ENCODE measurements at regions not wholly inside any gene's neighbourhood (a gene's known extent, or its start where the extent isn't known, plus 50 kb on each side); places are given as distances from the start of the nearest gene placed in this dataset.

GRCh38 chr5:106386287-106386686, 1284.5 kb downstream of the EFNA5 start:
- H3K9me2 ChIP-seq (ENCODE audit: insufficient read depth), result no peaks in the 10 kb centered on the region
- no peak overlapping the region for H3K9ac ChIP-seq (ENCODE audit: low read length)
- no peaks in the 10 kb centered on the region for H3K4me1 ChIP-seq (ENCODE audit: control insufficient read depth in 1 of 2, insufficient read depth in 2 of 2, low read length in 2 of 2)
- H3K27ac ChIP-seq (ENCODE audit: low read depth, low read length), result no peak overlapping the region
- no peaks in the 10 kb centered on the region for H3K9me3 ChIP-seq (ENCODE audit: control insufficient read depth in 1 of 2, insufficient read depth in 1 of 2, low read depth in 1 of 2, low read length in 2 of 2)
- no peak overlapping the region for H3K4me2 ChIP-seq (ENCODE audit: low read length)
- POLR2A ChIA-PET, result no interaction called here
- DNase-seq (ENCODE audit: low read depth, low spot score) (no peak), ATAC-seq (no peak)
- TF ChIP-seq CEBPB (IDR thresholded peaks at IDR 0.05; ENCODE audit: low read depth) (no peak), EGR1 (IDR thresholded peaks at IDR 0.05; ENCODE audit: low read depth) (no peak), EZH2phosphoT487 (IDR thresholded peaks at IDR 0.05; ENCODE audit: borderline replicate concordance) (no peak), POLR2AphosphoS5 (IDR thresholded peaks at IDR 0.05; ENCODE audit: low read depth, low read length) (no peak), ZFX (IDR thresholded peaks at IDR 0.05) (no peak), ELF1 (IDR thresholded peaks at IDR 0.05; ENCODE audit: borderline replicate concordance, low read depth) (no peak), ZNF274 (IDR thresholded peaks at IDR 0.05; ENCODE audit: low read depth, low read length) (no peak), REST (IDR thresholded peaks at IDR 0.05; ENCODE audit: low read depth) (no peak), MAX (IDR thresholded peaks at IDR 0.05) (no peak), SP1 (IDR thresholded peaks at IDR 0.05; ENCODE audit: low read depth) (no peak), ZBTB33 (IDR thresholded peaks at IDR 0.05; ENCODE audit: extremely low read depth, insufficient replicate concordance, low read length) (no peak), EZH2 (IDR thresholded peaks at IDR 0.05) (no peak), JUND (IDR thresholded peaks at IDR 0.05) (no peak)
- no peaks in the 10 kb centered on the region for H3K36me3 ChIP-seq (ENCODE audit: control insufficient read depth in 1 of 2, insufficient read depth in 2 of 2, low read length in 2 of 2)
- RAD21 ChIA-PET (ENCODE audit: low non-redundant PET in 1 of 2, low total read pairs in 2 of 2, uncharacterized antibody in 2 of 2, unreplicated experiment in 2 of 2), result no interaction called here
- no peak overlapping the region for H2AFZ ChIP-seq (ENCODE audit: low read depth, low read length, poor library complexity, severe bottlenecking)
- no peak overlapping the region for H3K4me3 ChIP-seq (replicated peaks in 1 of 2; ENCODE audit: low read depth in 1 of 2, low read length in 2 of 2)
- no TSS peak for BruUV-seq (replicated peaks)
- H4K20me1 ChIP-seq (ENCODE audit: insufficient read depth), result no peaks in the 10 kb centered on the region
- no peaks in the 10 kb centered on the region for H3K27me3 ChIP-seq (ENCODE audit: insufficient read depth, low read length)
- CTCF ChIA-PET, result no interaction called here
- no peaks in the 10 kb centered on the region for H3K79me2 ChIP-seq (ENCODE audit: insufficient read depth, low read length)
- intact Hi-C loops (cut with micrococcal nuclease), result no loop called here

Measured in HCT116 (cell line).